OCI-LY7 (cell line): ENCODE measurements at regions not wholly inside any gene's neighbourhood (a gene's known extent, or its start where the extent isn't known, plus 50 kb on each side); places are given as distances from the start of the nearest gene placed in this dataset.

ENCODE experiments used
- BruUV-seq: library from RNA; stranded (reverse); fragments of 400-500 nt; replicated peaks from 2 replicates; lab custom pipeline; 2021; lab: Mats Ljungman, UMichigan
- CTCF ChIA-PET: fragments of 300-600 bp; sonication (Branson Sonifier 250); formaldehyde crosslinking; loops from one replicate; lab custom pipeline; 2022; ENCODE audit warnings: antibody characterized with exemption; ENCODE audit not compliant: unreplicated experiment; lab: Charles Lee
- POLR2A ChIA-PET: fragments of 300-600 bp; sonication (Branson Sonifier 250); formaldehyde crosslinking; loops from one replicate; lab custom pipeline; 2022; ENCODE audit warnings: antibody characterized with exemption; lab: Charles Lee
- DNase-seq: peaks from one replicate; pipeline ENCODE4 v3.0.0-alpha.2; 2015; ENCODE audit warnings: low spot score
- H2AFZ ChIP-seq: fragments of 200-600 bp; sonication (generic), shearing (Covaris generic); 2 replicates; pipeline ENCODE4 v1.6.1; 2014; ENCODE audit warnings: mild to moderate bottlenecking, antibody characterized with exemption, low read length, moderate library complexity
- H3K27ac ChIP-seq: fragments of 200-600 bp; sonication (generic); 2 replicates; pipeline ENCODE4 v1.5.1; 2014; ENCODE audit warnings: mixed run types, low read depth, mild to moderate bottlenecking, moderate library complexity, low read length, inconsistent platforms; ENCODE audit not compliant: poor library complexity, severe bottlenecking
- H3K36me3 ChIP-seq: fragments of 200-600 bp; sonication (generic); 2 replicates; pipeline ENCODE4 v1.6.1; 2014; ENCODE audit warnings: mild to moderate bottlenecking, antibody characterized with exemption, low read length, moderate library complexity, mixed read lengths; ENCODE audit not compliant: insufficient read depth
- H3K4me1 ChIP-seq: fragments of 200-600 bp; sonication (generic); 2 replicates; pipeline ENCODE4 v1.5.1; 2014; ENCODE audit warnings: mild to moderate bottlenecking, low read length; ENCODE audit not compliant: insufficient read depth, poor library complexity, severe bottlenecking
- H3K4me2 ChIP-seq: fragments of 200-600 bp; sonication (generic); 2 replicates; pipeline ENCODE4 v1.6.1; 2014; ENCODE audit warnings: mild to moderate bottlenecking, low read length
- H3K4me3 ChIP-seq: fragments of 200-600 bp; sonication (generic); 2 replicates; pipeline ENCODE4 v1.5.1; 2014; ENCODE audit warnings: mild to moderate bottlenecking, low read depth, low read length; ENCODE audit not compliant: poor library complexity, severe bottlenecking
- H3K79me2 ChIP-seq: fragments of 200-600 bp; sonication (generic); 2 replicates; pipeline ENCODE4 v1.6.1; 2016; ENCODE audit warnings: low read depth, mild to moderate bottlenecking, low read length, moderate library complexity, mixed read lengths; ENCODE audit not compliant: insufficient read depth
- H3K9me2 ChIP-seq: fragments of 200-600 bp; sonication (generic); 2 replicates; pipeline ENCODE4 v1.6.1; 2016; ENCODE audit warnings: mild to moderate bottlenecking, low read length, mixed read lengths; ENCODE audit not compliant: insufficient read depth
- H3K9me3 ChIP-seq: fragments of 200-600 bp; sonication (generic); 2 replicates; pipeline ENCODE4 v1.6.1; 2014; ENCODE audit warnings: mild to moderate bottlenecking, mixed run types, low read length, mixed read lengths
- H4K20me1 ChIP-seq: fragments of 200-600 bp; sonication (generic); 2 replicates; pipeline ENCODE4 v1.6.1; 2014; ENCODE audit warnings: mild to moderate bottlenecking, antibody characterized with exemption, low read length, moderate library complexity, mixed read lengths; ENCODE audit not compliant: insufficient read depth
- CTCF ChIP-seq: fragments of 200-600 bp; sonication (generic); conservative IDR thresholded peaks from 2 replicates; pipeline ENCODE4 v1.5.1; 2014; ENCODE audit warnings: mild to moderate bottlenecking, antibody characterized with exemption, low read length, moderate library complexity, mixed read lengths
- EZH2phosphoT487 ChIP-seq: fragments of 200-600 bp; sonication (generic); IDR thresholded peaks from 2 replicates; pipeline ENCODE4 v1.6.1; 2018; ENCODE audit warnings: low read depth, borderline replicate concordance, mild to moderate bottlenecking, mixed run types, antibody characterized with exemption, low read length, moderate library complexity, mixed read lengths
- intact Hi-C: fragments of 100-400 bp; cut with micrococcal nuclease; formaldehyde crosslinking; loops from one replicate; pipeline ENCODE4 v1.10.0; 2022; ENCODE audit not compliant: unreplicated experiment

- H3K4me2 ChIP-seq, result no peak overlapping the region
- intact Hi-C loops, result no loop called here
- no TSS peak for BruUV-seq
- TF ChIP-seq CTCF (no peak), EZH2phosphoT487 (no peak)
- H3K27ac ChIP-seq, result no peak overlapping the region
- H4K20me1 ChIP-seq, result no peaks in the 10 kb centered on the region
- CTCF ChIA-PET, result no interaction called here
- no peaks in the 10 kb centered on the region for H3K9me2 ChIP-seq
- H3K4me3 ChIP-seq, result no peak overlapping the region
- H3K9me3 ChIP-seq, result no peaks in the 10 kb centered on the region
- no peak for DNase-seq
- POLR2A ChIA-PET, result no interaction called here
- no peaks in the 10 kb centered on the region for H3K79me2 ChIP-seq
- H3K4me1 ChIP-seq, result no peaks in the 10 kb centered on the region
- H2AFZ ChIP-seq, result no peak overlapping the region
- no peaks in the 10 kb centered on the region for H3K36me3 ChIP-seq
Observed at GRCh38 chr17:71260366-71260940, 860.4 kb upstream of the SOX9 start.

GRCh38 chr17:71262586-71262985, 858.2 kb upstream of the SOX9 start:
- Histone ChIP-seq H3K4me2 (no peak overlapping the region), H2AFZ (no peak overlapping the region), H4K20me1 (no peaks in the 10 kb centered on the region), H3K4me1 (no peaks in the 10 kb centered on the region), H3K36me3 (no peaks in the 10 kb centered on the region), H3K4me3 (no peak overlapping the region), H3K79me2 (no peaks in the 10 kb centered on the region), H3K9me2 (no peaks in the 10 kb centered on the region), H3K9me3 (no peaks in the 10 kb centered on the region), H3K27ac (no peak overlapping the region)
- no peak for DNase-seq
- intact Hi-C loops, result no loop called here
- TF ChIP-seq CTCF (no peak), EZH2phosphoT487 (no peak)
- CTCF ChIA-PET, result no interaction called here
- BruUV-seq, result no TSS peak
- POLR2A ChIA-PET, result interaction anchor here (0.6 to 0.7 kb wide), 2 partner anchors 84 to 475 kb away, joined by 3 to 4 read pairs; no protein-coding TSS in a partner anchor

GRCh38 chr17:71267668-71268067, 853.2 kb upstream of the SOX9 start:
- TF ChIP-seq CTCF (no peak), EZH2phosphoT487 (no peak)
- POLR2A ChIA-PET, result no interaction called here

More at GRCh38 chr17:71267668-71268067, 853.2 kb upstream of the SOX9 start:
- no peaks in the 10 kb centered on the region for H3K36me3 ChIP-seq
- no TSS peak for BruUV-seq
- no peaks in the 10 kb centered on the region for H3K4me1 ChIP-seq
- no peak overlapping the region for H2AFZ ChIP-seq
- CTCF ChIA-PET, result no interaction called here
- DNase-seq, result no peak
- intact Hi-C loops, result no loop called here
- no peaks in the 10 kb centered on the region for H4K20me1 ChIP-seq
- H3K4me3 ChIP-seq, result no peak overlapping the region
- no peaks in the 10 kb centered on the region for H3K9me3 ChIP-seq
- no peak overlapping the region for H3K27ac ChIP-seq
- H3K9me2 ChIP-seq, result no peaks in the 10 kb centered on the region
- no peaks in the 10 kb centered on the region for H3K79me2 ChIP-seq
- H3K4me2 ChIP-seq, result no peak overlapping the region
